MM.1S (cell line): ENCODE measurements at regions not wholly inside any gene's neighbourhood (a gene's known extent, or its start where the extent isn't known, plus 50 kb on each side); places are given as distances from the start of the nearest gene placed in this dataset.
A peak's percentile ranks its signal among the peaks of the same experiment; 100 is the strongest.

Experiments
- DNase-seq: peaks from one replicate; pipeline ENCODE4 v3.0.0-alpha.2; 2015
- H2AFZ ChIP-seq: fragments of 300-600 bp; sonication (generic); 2 replicates; pipeline ENCODE4 v1.6.0; 2016; ENCODE audit warnings: antibody characterized with exemption, low read length
- H3F3A ChIP-seq: fragments of 300-600 bp; sonication (generic); 2 replicates; pipeline ENCODE4 v1.6.1; 2016; ENCODE audit warnings: mild to moderate bottlenecking, antibody characterized with exemption, low read length, moderate library complexity, mixed read lengths; ENCODE audit not compliant: insufficient read depth
- H3K27ac ChIP-seq: fragments of 300-600 bp; sonication (generic); 2 replicates; pipeline ENCODE4 v1.5.1; 2016; ENCODE audit warnings: mild to moderate bottlenecking, low read length
- H3K27me3 ChIP-seq: fragments of 300-600 bp; sonication (generic); replicated peaks from 2 replicates; pipeline ENCODE4 v1.6.0; 2016; ENCODE audit warnings: low read length; ENCODE audit not compliant: insufficient read depth
- H3K36me3 ChIP-seq: fragments of 300-600 bp; sonication (generic); replicated peaks from 2 replicates; pipeline ENCODE4 v1.6.1; 2016; ENCODE audit warnings: mild to moderate bottlenecking, low read length, mixed read lengths; ENCODE audit not compliant: insufficient read depth
- H3K4me1 ChIP-seq: fragments of 300-600 bp; sonication (generic); 2 replicates; pipeline ENCODE4 v1.6.1; 2016; ENCODE audit warnings: low read length, mixed read lengths
- H3K4me2 ChIP-seq: fragments of 300-600 bp; sonication (generic); 2 replicates; pipeline ENCODE4 v1.6.0; 2016; ENCODE audit warnings: low read depth, low read length
- H3K4me3 ChIP-seq: fragments of 300-600 bp; sonication (generic); 2 replicates; pipeline ENCODE4 v1.5.1; 2016; ENCODE audit warnings: low read length, mixed read lengths
- H3K79me2 ChIP-seq: fragments of 300-600 bp; sonication (generic); 2 replicates; pipeline ENCODE4 v1.6.1; 2016; ENCODE audit warnings: mixed run types, low read length, mixed read lengths
- H3K9ac ChIP-seq: fragments of 300-600 bp; sonication (generic); 2 replicates; pipeline ENCODE4 v1.6.1; 2016; ENCODE audit warnings: low read length, mixed read lengths
- H3K9me2 ChIP-seq: fragments of 300-600 bp; sonication (generic); replicated peaks from 2 replicates; pipeline ENCODE4 v1.6.1; 2016; ENCODE audit warnings: mild to moderate bottlenecking, low read length, mixed read lengths; ENCODE audit not compliant: insufficient read depth
- H3K9me3 ChIP-seq: fragments of 300-600 bp; sonication (generic); replicated peaks from 2 replicates; pipeline ENCODE4 v1.6.1; 2016; ENCODE audit warnings: mild to moderate bottlenecking, low read length, mixed read lengths; ENCODE audit not compliant: insufficient read depth
- H4K20me1 ChIP-seq: fragments of 300-600 bp; sonication (generic); 2 replicates; pipeline ENCODE4 v1.6.1; 2016; ENCODE audit warnings: mild to moderate bottlenecking, low read length, moderate library complexity, mixed read lengths; ENCODE audit not compliant: insufficient read depth
- CTCF ChIP-seq: fragments of 300-600 bp; sonication (generic); IDR thresholded peaks from 2 replicates; pipeline ENCODE4 v1.5.1; 2016; ENCODE audit warnings: antibody characterized with exemption, low read length, mixed read lengths
- EZH2 ChIP-seq: fragments of 300-600 bp; sonication (generic); optimal IDR thresholded peaks from 2 replicates; pipeline ENCODE3; 2017; ENCODE audit warnings: low read depth, mild to moderate bottlenecking, antibody characterized with exemption, low read length, mixed read lengths
- EZH2phosphoT487 ChIP-seq: fragments of 300-600 bp; sonication (generic); IDR thresholded peaks from 2 replicates; pipeline ENCODE4 v1.6.1; 2018; ENCODE audit warnings: antibody characterized with exemption, low read length

- Histone ChIP-seq H3K27me3 (no peaks in the 10 kb centered on the region), H2AFZ (no peak overlapping the region), H3K9me2 (no peaks in the 10 kb centered on the region), H3K9ac (no peak overlapping the region), H3K79me2 (no peaks in the 10 kb centered on the region), H3K27ac (no peak overlapping the region), H4K20me1 (no peaks in the 10 kb centered on the region), H3F3A (no peaks in the 10 kb centered on the region), H3K36me3 (no peaks in the 10 kb centered on the region), H3K4me1 (no peaks in the 10 kb centered on the region), H3K9me3 (no peaks in the 10 kb centered on the region), H3K4me2 (no peak overlapping the region), H3K4me3 (no peak overlapping the region)
- DNase-seq, result no peak
- no peak for TF ChIP-seq EZH2phosphoT487
- TF ChIP-seq CTCF, result no peak
- no peak for TF ChIP-seq EZH2
Measured at GRCh38 chr2:144165599-144166250, 354.2 kb downstream of the ZEB2 start.

DNA sequence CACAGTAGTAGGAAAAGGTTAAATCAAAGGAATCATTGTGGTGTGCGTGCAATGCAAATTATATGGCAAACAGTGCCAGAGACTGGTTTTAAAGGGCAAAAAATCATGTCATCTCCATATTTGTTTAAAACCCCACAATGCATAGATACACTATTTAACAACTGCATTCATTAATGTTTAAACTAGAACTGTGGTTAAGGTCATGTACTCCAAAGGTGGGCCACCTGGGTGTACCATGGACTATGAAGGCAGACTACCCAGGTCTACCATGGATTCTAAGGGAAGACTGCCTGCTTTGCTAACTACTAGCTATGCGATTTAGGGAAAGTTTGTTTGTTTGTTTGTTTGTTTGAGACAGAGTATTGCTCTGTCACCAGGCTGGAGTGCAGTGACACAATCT lies 356.3 kb downstream of the ZEB2 start:
- no peak overlapping the region for H3K4me2 ChIP-seq

GRCh38 chr2:144162652-144163051 lies 357.3 kb downstream of the ZEB2 start:
- Histone ChIP-seq H3K4me3 (no peak overlapping the region), H3K9me3 (no peaks in the 10 kb centered on the region), H3K79me2 (no peaks in the 10 kb centered on the region), H3K36me3 (no peaks in the 10 kb centered on the region), H3K4me2 (no peak overlapping the region), H4K20me1 (no peaks in the 10 kb centered on the region), H3K9ac (no peak overlapping the region), H2AFZ (no peak overlapping the region), H3K27me3 (no peaks in the 10 kb centered on the region), H3K27ac (no peak overlapping the region), H3K4me1 (no peaks in the 10 kb centered on the region), H3K9me2 (no peaks in the 10 kb centered on the region), H3F3A (no peaks in the 10 kb centered on the region)
- no peak for TF ChIP-seq EZH2
- peak; percentile 38 for TF ChIP-seq CTCF
- TF ChIP-seq EZH2phosphoT487, result no peak
- peak; percentile 48 for DNase-seq

More for the DNA sequence above, 356.3 kb downstream of the ZEB2 start:
- Histone ChIP-seq H4K20me1 (no peaks in the 10 kb centered on the region), H3K27ac (no peak overlapping the region), H2AFZ (no peak overlapping the region), H3F3A (no peaks in the 10 kb centered on the region), H3K79me2 (no peaks in the 10 kb centered on the region), H3K4me3 (no peak overlapping the region), H3K36me3 (no peaks in the 10 kb centered on the region), H3K9me2 (no peaks in the 10 kb centered on the region), H3K4me1 (no peaks in the 10 kb centered on the region), H3K27me3 (no peaks in the 10 kb centered on the region), H3K9me3 (no peaks in the 10 kb centered on the region), H3K9ac (no peak overlapping the region)
- DNase-seq, result no peak
- TF ChIP-seq EZH2phosphoT487 (no peak), EZH2 (no peak), CTCF (no peak)
